ENCODE measurements at regions not wholly inside any gene's neighbourhood (a gene's known extent, or its start where the extent isn't known, plus 50 kb on each side); places are given as distances from the start of the nearest gene placed in this dataset.
A peak's percentile ranks its signal among the peaks of the same experiment; 100 is the strongest.
"Not testable (repeated sequence)": the region's sequence is repeated elsewhere in the genome, so short reads cannot be mapped to it uniquely, and the experiment has no call there.

- no peak for ATAC-seq
- TF ChIP-seq JUNB (IDR thresholded peaks at IDR 0.05), result no peak
- no peak for TF ChIP-seq POLR2A (IDR thresholded peaks at IDR 0.05; ENCODE audit: low read length)
- no peak for TF ChIP-seq FOXS1 (CRISPR knock-in tag; IDR thresholded peaks at IDR 0.05)
- TF ChIP-seq MAZ (IDR thresholded peaks at IDR 0.05; ENCODE audit: borderline replicate concordance, low read depth, low read length), result no peak
- TF ChIP-seq TP53 (CRISPR knock-in tag; IDR thresholded peaks at IDR 0.05), result no peak
- no peak for TF ChIP-seq E2F6 (IDR thresholded peaks at IDR 0.05; ENCODE audit: borderline replicate concordance, low read depth)
- TF ChIP-seq CBX8 (IDR thresholded peaks at IDR 0.05), result no peak
- TF ChIP-seq ELK1 (IDR thresholded peaks at IDR 0.05; ENCODE audit: low read depth, low read length), result no peak
- TF ChIP-seq RFX5 (IDR thresholded peaks at IDR 0.05), result no peak
- TF ChIP-seq NPAS2 (CRISPR knock-in tag; IDR thresholded peaks at IDR 0.05; ENCODE audit: borderline replicate concordance), result no peak
- no peak for TF ChIP-seq CHD4 (IDR thresholded peaks at IDR 0.05; ENCODE audit: borderline replicate concordance)
- no peak for TF ChIP-seq HMGXB4 (CRISPR knock-in tag; IDR thresholded peaks at IDR 0.05; ENCODE audit: borderline replicate concordance)
- no peak for TF ChIP-seq CHD2 (IDR thresholded peaks at IDR 0.05; ENCODE audit: low read length, partially characterized antibody)
- no peak for TF ChIP-seq ATOH8 (CRISPR knock-in tag; IDR thresholded peaks at IDR 0.05; ENCODE audit: low read depth)
- TF ChIP-seq BCL3 (IDR thresholded peaks at IDR 0.05), result no peak
- TF ChIP-seq POLR2AphosphoS2 (conservative IDR thresholded peaks at IDR 0.05; ENCODE audit: low read length), result no peak
- Histone ChIP-seq H3K4me1 (no peaks in the 10 kb centered on the region), H3K9me3 (no peaks in the 10 kb centered on the region), H3K27ac (no peak overlapping the region), H3K4me3 (no peak overlapping the region), H3K4me2 (no peak overlapping the region)
- peak; percentile 7 for FAIRE-seq
- POLR2A ChIA-PET, result no interaction called here
- 46% methylated on average over 2 of the region's 2 CpGs for WGBS (ENCODE audit: missing lambda C conversion rate)
- CTCF ChIA-PET, result interaction anchor here (1.0 kb wide), 1 partner anchor 185 kb away, joined by 3 read pairs; no protein-coding TSS in a partner anchor
- no peak for DNase-seq (ENCODE audit: low read depth in 1 of 2, low spot score in 1 of 2)
Observed at GRCh38 chr2:58756336-58756735, 515.2 kb upstream of the FANCL start.

GRCh38 chr2:58752507-58752906 is 511.4 kb upstream of the FANCL start:
- H3K4me2 ChIP-seq; POLR2A ChIA-PET; FAIRE-seq; H3K9me3 ChIP-seq; H3K4me3 ChIP-seq; ATAC-seq; H3K4me1 ChIP-seq; DNase-seq (ENCODE audit: low read depth in 1 of 2, low spot score in 1 of 2); H3K27ac ChIP-seq: not testable (repeated sequence)
- CTCF ChIA-PET, result interaction anchor here (0.7 to 2.1 kb wide), 2 partner anchors 10 to 279 kb away, joined by 3 to 9 read pairs; no protein-coding TSS in a partner anchor
- 10% methylated on average over 2 of the region's 2 CpGs for WGBS (ENCODE audit: missing lambda C conversion rate)

DNA sequence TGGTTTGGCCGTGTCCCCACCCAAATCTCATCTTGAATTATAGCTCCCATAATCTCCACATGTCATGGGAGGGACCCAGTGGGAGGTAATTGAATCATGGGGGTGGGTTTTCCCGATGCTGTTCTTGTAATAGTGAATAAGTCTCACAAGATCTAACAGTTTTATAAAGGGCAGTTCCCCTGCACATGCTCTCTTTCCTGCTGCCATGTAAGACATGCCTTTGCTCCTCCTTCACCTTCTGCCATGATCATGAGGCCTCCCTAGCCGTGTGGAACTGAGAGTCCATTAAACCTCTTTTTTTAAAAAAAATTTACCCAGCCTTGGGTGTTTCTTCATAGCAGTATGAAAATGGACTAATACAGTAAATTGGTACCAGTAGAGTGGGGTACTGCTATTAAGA is 510.6 kb upstream of the FANCL start:
- ATAC-seq, POLR2A ChIA-PET: not testable (repeated sequence)
- WGBS (ENCODE audit: missing lambda C conversion rate), result 0% methylated on average over 3 of the region's 3 CpGs

More for the DNA sequence above, 510.6 kb upstream of the FANCL start:
- FAIRE-seq; H3K27ac ChIP-seq; H3K9me3 ChIP-seq; CTCF ChIA-PET; H3K4me1 ChIP-seq; DNase-seq (ENCODE audit: low read depth in 1 of 2, low spot score in 1 of 2); H3K4me2 ChIP-seq; H3K4me3 ChIP-seq: not testable (repeated sequence)

All from A549 (cell line).